ENCODE measurements at regions not wholly inside any gene's neighbourhood (a gene's known extent, or its start where the extent isn't known, plus 50 kb on each side); places are given as distances from the start of the nearest gene placed in this dataset.

DNA sequence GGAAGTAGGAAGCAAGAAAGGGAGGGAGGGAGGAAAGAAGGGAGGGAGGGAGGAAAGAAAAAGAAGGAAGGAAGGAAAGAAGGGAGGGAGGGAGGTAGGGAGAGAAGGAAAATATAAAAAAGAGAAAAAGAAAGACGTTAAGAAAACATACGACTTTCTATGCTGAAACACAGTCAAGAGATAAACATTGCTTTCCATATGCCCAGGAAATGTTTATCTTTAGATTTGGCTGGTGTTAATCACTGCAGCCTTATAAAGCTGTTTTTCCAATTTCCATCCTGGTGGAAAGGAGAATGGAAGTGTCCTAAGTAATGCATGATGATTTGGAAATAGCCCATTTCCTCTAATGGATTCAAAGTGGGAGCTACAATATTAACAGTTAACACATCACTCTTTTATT, 524.3 kb downstream of the MTRR start:
- TF ChIP-seq, protein P1, sequence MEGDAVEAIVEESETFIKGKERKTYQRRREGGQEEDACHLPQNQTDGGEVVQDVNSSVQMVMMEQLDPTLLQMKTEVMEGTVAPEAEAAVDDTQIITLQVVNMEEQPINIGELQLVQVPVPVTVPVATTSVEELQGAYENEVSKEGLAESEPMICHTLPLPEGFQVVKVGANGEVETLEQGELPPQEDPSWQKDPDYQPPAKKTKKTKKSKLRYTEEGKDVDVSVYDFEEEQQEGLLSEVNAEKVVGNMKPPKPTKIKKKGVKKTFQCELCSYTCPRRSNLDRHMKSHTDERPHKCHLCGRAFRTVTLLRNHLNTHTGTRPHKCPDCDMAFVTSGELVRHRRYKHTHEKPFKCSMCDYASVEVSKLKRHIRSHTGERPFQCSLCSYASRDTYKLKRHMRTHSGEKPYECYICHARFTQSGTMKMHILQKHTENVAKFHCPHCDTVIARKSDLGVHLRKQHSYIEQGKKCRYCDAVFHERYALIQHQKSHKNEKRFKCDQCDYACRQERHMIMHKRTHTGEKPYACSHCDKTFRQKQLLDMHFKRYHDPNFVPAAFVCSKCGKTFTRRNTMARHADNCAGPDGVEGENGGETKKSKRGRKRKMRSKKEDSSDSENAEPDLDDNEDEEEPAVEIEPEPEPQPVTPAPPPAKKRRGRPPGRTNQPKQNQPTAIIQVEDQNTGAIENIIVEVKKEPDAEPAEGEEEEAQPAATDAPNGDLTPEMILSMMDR (CRISPR knock-in tag; IDR thresholded peaks at IDR 0.05), result no peak
- TF ChIP-seq CHCHD3 (CRISPR knock-in tag; IDR thresholded peaks at IDR 0.05) (no peak), MTF2 (CRISPR knock-in tag; IDR thresholded peaks at IDR 0.05; ENCODE audit: borderline replicate concordance) (no peak), HOXA5 (CRISPR knock-in tag; IDR thresholded peaks at IDR 0.05) (no peak), ZBTB3 (CRISPR knock-in tag; IDR thresholded peaks at IDR 0.05; ENCODE audit: borderline replicate concordance, low read depth) (no peak), TEAD3 (CRISPR knock-in tag; optimal IDR thresholded peaks at IDR 0.05; ENCODE audit: borderline replicate concordance) (no peak)
- TF ChIP-seq, protein P2, sequence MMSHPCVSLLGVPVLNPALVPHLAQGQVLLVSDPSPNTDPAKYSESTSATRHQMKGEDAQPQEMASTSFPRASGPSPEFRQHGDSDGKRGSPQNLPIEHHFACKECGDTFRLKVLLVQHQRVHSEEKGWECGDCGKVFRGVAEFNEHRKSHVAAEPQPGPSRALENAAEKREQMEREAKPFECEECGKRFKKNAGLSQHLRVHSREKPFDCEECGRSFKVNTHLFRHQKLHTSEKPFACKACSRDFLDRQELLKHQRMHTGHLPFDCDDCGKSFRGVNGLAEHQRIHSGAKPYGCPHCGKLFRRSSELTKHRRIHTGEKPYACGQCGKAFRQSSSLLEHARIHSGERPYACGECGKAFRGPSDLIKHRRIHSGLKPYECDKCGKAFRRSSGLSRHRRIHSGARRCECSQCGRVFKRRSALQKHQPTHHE (CRISPR knock-in tag; IDR thresholded peaks at IDR 0.05; ENCODE audit: borderline replicate concordance), result no peak
- TF ChIP-seq, protein P3, sequence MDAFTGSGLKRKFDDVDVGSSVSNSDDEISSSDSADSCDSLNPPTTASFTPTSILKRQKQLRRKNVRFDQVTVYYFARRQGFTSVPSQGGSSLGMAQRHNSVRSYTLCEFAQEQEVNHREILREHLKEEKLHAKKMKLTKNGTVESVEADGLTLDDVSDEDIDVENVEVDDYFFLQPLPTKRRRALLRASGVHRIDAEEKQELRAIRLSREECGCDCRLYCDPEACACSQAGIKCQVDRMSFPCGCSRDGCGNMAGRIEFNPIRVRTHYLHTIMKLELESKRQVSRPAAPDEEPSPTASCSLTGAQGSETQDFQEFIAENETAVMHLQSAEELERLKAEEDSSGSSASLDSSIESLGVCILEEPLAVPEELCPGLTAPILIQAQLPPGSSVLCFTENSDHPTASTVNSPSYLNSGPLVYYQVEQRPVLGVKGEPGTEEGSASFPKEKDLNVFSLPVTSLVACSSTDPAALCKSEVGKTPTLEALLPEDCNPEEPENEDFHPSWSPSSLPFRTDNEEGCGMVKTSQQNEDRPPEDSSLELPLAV (CRISPR knock-in tag; conservative IDR thresholded peaks at IDR 0.05; ENCODE audit: low read depth), result no peak
- TF ChIP-seq, protein P4, sequence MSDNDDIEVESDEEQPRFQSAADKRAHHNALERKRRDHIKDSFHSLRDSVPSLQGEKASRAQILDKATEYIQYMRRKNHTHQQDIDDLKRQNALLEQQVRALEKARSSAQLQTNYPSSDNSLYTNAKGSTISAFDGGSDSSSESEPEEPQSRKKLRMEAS (IDR thresholded peaks at IDR 0.05), result no peak
